NCI-H526 (cell line): ENCODE measurements at regions not wholly inside any gene's neighbourhood (a gene's known extent, or its start where the extent isn't known, plus 50 kb on each side); places are given as distances from the start of the nearest gene placed in this dataset.

Source experiments
- DNase-seq, 2 experiments: peaks; one replicate each; lab custom pipeline; 2025; lab: John Stamatoyannopoulos, UW

DNA sequence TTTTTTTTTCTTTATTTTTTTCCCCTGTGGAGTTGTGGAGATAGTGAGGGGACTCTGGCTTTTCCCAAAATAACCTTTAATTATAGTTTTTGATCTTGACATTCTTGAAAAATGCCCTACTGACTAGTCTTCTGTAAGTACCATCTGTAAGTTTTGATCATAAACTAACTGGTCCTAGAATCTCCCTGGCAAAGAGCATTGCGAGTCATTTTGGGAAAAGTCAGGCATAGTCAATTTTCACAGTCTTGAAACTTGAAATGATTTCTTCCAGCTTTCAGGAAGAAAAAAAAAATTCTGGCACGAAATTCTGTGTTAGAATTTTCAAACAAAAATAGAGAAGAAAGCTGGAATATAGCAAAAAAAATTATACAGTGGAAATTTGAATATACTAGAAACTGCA, 181.2 kb upstream of the SNX7 start:
- DNase-seq, result no peak

DNA sequence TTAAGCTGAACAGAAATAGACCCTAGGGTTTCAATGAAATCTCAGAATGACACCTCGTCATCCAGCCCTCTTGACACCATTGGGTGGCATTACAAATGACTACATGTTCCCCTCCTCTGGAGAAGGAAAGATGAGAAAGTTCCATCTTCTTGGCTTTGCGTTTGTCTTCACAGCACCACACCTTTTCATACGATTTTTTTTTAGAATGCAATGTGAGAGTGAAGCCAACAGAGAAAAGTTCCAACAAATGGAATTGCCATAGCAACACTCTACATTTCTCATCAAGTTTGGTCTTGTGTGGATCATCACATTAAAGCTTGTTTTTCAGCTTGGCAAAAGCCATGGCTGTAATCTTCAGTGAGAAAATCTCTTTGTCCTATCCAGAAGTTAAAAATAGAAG, 183.4 kb upstream of the SNX7 start:
- no peak for DNase-seq

DNA sequence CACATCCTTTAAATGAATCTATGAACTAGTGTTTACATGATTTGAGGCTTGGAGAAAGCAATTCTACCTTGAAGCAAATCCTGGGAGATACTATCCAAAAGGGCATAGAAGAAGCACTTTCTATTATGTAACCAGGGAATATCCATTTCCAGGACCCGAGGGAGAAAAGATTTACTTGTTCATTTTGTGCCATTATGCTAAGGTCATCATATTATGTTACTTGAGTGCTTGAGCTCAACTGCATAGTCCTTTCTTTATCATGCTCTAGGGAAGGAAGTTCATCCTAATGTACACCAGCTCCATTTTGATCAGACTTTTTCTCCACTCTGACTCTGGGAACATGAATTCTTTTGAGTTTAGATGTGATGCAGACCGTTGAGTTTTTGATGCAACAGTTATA, 188.6 kb upstream of the SNX7 start:
- DNase-seq, result no peak

DNA sequence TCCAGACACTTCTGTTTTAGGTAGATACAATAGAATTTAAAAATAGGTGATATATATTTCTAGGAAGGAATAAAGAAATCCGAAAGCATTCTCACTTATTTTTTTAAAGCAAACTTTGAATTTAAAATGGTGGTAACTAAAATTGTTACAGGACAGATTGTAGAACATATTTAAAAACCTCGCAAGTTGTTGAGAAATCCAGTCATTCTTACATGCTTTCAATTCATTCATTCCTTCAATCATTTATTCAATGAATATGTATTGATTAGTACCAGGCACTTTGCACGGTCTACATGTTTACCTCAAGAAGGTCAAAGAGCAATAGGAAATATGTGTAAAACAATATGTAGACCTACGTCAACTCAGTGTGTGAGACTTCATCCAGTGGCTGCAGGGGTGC, 189.9 kb upstream of the SNX7 start:
- DNase-seq, result no peak

DNA sequence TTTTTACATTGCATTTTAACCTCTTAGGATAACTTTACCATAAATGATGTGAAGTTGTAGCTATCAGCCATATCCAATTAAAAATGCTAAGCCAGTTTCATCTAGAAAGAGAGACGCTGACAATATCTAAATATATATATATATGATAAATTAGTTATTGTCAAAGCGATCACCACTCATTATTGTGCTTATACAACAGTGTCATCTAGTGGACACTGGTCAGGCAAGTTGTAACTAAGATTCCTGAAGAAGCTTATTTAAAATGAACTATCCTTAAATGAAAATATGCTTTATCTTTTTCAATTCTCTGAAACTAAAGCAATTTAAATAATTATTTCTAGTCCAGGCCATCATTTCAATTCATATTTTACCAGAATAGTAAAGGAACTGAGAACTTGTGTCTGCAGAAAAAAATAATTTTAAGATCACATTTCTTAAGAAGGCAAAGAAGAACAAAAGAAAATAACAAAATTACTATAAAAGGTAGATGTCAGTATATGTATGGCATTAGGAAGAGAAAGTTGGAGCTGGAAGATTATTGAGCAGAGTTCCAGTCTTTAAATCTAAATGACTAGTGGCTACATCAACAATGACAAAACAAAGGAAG, 193.3 kb upstream of the SNX7 start:
- peak; percentile 18 to 41 for DNase-seq

DNA sequence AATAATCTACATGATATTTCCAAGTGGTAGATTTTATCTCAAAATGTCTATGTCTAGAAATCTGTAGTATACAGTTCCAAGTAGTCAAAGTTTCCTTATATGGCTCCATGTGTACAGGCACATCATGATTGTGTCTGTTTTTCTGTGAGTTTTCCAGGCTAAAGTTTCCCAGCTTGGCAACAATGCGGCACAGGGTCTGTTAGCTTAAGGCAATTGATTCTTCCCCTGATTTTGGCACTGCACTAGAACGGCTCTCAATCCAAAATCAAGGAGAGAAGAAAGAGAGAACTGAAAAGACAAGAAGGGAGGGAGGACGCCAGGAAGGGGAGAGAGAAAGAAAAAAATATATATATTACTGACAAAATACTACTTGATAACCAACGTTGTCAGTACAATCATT, 193.9 kb upstream of the SNX7 start:
- no peak for DNase-seq

DNA sequence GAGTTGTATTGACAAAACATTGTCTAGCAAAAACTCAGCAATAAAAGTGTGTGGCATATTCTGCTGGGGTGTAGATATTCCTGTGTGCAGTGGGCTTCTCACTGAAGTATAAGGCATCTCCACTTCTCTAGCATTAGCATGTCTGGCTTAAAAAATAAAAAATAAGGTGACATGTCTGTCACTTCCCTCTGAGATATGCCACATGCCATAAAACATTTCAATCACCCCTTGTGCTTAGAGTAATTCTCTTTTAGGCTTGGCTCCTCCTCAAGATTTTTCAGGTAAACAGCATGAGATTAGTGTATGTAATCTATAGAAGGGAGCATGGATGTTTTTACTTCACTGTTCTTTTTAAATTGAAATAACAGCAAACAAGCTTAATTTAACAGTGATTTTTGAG, 194.4 kb upstream of the SNX7 start:
- no peak for DNase-seq

DNA sequence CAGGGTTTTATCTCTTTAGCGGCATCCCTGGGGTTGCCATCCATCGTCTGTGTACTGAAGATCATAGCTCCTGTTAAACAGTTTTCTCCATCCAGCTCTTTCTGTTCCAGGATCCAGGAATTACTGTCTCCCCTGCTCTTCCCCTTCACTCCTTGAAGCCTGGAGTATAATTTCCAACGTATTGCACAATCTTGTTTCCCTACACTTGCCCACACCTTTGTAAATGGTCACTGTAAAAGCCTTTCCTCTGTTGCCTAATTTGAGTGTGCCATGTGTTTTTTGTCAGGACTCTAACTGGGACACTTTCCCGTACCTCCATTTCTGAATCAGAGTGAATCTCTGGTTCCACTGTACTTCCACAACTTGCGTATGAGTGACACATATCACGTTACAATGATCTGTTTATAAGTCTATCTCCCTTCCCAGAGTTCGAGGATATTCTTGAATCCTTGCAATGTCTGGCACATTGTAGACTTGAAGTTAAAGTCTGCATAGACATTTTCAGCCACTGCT, 199.6 kb upstream of the SNX7 start:
- no peak for DNase-seq

DNA sequence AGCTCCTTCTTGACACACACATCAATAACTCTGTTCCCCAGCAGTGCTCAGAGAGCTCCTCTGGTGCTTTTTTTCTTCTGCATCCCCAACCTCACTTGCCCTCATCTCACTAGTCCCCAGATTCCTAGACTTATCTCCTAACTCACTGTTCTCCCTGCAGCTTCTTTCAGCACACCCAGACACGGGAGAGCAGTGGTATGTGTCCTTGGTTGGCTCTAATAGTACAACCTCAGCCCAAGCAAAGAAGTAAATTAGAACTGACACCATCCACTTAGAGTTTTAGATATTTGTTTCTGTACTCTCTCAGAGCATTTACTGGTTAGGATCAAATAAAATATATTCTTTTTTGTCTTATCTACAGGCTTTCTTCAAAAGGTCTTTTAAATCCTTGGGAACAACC, 201.4 kb upstream of the SNX7 start:
- DNase-seq, result no peak

DNA sequence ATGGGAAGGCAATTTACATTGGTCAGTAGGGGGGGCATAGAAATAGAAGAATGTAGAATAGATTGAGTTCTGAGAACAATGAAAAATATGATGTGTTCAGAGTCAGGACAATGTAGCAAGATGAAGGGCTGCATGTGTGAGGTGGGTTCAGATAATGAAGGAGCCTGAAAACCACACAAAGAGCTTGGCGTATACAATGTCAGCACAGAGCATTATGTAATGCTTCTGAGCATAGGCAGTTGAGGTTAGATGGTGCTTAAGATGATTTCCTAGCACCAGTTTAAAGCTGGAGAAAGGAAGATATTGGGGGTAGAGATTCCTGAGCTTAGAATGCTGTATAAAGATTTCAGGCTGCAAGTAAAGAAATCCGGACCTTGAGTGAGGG, 202.0 kb upstream of the SNX7 start:
- no peak for DNase-seq

DNA sequence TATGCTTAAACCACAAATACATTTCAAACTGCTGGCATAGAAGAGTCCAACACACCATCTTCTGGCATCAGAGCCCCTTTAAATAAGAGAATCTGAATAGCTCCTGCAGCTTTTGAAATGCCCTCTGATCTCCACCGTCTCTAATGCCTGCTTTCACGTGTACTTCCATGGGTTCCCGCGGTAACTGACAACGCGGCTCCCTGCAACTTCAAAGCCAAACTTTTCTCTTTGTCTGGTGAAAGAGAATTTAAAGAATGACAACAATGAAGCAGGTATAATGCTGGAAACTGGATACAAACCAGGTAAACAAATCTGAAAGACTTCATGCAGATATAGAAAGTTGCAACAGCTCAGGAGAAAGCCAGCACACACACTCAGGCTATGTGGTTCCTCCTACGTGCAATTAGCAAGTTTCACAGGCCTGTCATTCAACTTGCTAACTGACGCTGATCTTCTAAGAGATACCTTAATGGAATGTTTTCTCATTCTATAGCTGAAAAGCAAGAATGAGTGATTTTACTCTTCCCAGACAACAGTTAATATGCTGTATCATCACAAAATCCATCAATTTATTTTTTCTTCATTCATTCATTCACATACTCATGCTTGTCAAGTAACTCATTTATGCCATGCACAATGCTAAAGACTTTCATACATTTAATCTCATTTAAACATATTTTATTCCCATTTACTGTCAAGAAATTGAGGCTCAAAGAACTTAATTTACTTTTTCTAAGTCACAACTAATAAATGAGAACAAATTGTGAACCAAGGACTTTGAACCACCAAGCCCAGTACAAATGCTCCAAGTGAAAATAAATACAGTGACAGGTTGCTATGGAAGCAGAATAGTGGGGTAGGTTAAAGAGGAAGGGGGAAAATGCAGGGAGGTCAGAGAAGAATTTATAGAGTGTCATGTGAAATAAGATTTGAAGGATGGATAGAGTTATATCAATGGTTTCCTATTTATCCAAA, 202.7 kb upstream of the SNX7 start:
- no peak for DNase-seq

DNA sequence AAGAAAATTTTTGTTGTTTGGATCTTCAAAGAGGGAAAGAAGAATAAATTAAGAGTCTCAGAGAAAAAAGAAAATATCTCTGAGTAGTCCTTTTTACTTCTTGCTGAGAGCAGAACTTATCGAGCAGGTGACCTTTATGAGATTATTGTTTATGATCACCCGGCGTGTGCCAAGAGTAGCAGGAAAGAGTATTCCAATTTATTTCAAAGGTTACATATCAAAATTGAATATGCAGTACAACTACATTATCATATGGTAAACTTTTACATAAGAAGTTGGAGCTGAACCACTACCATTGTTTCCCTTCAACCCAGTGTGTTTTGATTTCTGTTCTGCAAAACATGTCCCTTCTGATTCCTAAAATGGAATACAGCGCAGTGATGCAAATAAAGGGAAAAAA, 204.3 kb upstream of the SNX7 start:
- no peak for DNase-seq

DNA sequence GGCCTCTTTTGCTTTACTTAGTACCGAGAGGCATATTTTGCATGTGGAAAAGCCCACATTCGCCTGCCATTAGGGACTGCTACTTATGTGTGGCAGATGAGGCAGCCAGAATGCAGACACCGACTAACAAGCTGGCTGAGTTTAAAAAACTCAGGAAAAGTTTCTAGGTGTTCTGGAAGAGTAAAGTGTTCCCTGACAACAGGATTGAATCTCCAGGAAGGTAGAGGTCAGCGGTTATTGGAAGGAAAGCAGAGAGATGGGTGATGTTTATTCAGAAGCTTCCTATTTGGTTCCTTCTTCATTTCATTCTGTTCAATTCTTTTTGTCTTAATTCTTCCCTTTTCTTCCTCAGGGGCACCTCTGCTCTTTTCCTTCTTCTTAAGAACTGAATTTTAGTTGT, 206.9 kb upstream of the SNX7 start:
- DNase-seq, result no peak

DNA sequence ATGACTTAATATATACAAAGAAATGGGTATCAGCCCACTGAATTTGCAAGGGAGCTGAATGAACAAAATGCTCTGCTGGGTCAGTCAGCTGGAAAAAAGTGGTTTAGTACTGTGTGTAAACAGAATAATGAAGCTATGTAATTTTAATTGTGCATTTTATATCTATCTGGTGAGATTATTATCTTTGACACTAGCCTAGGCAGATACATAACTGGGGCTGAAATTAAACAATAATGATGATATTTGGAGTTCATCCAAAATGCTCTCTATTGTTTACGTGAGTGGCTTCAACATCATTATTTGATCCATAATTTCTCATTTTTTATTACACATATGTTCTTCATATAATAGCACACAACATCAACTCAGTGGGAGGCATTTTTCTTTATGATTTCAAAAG, 208.5 kb upstream of the SNX7 start:
- no peak for DNase-seq

DNA sequence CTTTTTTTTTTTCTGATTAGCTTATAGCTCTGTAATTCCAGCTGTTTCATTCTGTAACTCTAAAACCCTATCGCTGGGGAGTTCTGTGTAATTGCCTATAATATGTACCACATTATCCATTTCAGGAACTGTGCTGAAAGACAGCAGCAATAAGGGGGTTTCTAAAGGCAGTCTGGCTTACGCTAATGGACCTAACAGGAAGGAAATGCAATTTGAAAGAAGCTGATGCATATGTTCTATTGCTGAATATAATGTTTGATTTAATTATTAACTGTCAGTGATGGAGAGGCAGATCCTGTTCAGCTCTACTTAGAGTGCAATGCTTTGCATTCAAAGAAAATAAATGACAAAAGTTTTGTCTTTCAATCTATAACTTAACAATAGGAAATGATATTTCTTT, 209.4 kb upstream of the SNX7 start:
- DNase-seq, result no peak

DNA sequence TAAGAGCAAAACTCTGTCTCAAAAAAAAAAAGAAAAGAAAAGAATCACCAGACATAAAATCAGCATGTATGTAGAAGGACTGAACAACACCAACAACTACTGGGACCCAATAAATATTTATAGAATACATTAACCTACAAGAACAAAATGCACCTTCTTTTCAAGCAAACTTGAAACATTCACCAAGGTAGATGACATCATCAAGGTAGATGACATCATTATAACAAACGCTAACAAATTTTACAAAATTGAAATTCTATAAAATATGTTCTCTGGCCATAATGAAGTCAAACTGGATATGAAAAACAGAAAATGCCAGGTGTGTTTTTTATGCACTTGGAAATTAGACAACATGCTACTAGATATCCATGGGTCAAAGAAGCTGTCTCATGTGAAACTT, 220.2 kb upstream of the SNX7 start:
- no peak for DNase-seq

DNA sequence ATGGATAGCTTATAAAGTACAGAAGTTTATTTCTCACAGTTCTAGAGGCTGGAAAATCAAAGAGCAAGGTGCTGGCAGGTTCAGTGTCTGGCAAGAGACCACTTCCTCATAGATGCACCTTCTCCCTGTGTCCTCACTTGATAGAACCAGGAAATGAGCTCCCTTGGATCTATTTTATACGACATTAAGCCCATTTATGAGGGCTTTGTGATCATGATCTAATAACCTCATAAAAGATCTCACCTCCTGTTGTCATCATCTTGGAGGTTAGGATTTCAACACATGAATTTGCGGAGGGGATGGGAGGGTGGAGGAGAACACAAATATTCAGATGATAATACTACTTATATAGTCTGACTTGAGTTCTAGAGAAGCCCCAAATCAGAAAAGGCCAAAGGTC, 222.1 kb upstream of the SNX7 start:
- DNase-seq, result no peak

DNA sequence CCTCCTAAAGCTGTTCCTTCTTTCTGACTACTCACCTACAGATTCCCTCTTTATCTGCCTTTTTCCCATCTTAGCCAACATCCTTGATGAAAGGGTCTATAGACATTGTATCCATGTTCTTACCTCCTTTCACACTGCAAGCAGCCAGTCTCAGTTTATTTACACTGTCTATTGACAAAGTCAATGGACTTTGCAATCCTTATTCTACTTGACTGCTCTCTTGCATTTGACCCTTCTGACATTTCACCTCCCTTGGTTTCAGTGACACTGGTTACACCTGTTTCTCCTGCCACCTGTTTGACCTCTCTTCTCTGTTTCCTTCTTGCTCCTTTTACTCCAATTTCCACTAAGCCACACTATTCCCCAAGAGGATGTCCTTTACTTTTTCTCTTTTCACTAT, 224.0 kb upstream of the SNX7 start:
- DNase-seq, result no peak

DNA sequence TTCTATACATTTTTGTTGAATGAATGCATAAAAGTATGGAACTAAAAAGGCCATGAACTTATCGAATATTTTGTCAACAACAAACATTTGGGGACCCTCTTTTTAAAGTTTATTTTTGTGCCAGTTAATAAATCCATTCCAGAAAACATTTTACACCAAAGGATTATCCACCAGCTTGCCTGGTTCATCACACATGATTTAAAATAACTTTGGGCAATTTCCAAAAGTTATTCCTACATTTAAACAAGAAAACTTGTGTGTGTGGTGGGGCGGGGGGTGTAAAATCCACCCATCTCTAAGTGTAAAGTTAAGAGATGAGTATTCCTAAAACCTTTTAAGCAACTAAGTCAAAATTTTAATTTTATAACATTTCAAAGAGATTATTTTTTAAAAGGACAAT, 224.5 kb upstream of the SNX7 start:
- no peak for DNase-seq

DNA sequence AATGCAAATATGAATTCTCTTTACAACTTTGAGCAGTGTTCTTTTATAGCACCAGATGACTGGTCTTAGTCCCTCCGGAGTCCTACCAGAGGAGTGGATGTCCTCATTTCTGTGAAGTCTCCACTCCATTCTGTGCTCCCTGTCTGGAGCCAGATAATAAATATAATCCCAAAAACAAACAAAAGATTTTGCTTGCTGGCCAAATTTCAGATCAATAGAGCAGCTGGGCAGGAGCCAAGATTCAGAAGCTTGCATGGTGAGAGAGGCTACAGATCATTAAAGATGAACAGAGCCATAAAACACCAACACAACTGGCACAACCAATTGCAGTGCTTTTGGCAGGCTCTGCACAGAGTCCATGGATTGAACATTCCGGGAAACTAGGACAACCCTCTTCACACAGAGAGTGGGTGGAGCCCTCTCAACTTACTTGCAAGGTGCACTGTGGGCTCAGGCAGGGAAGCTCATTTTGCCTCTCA, 231.5 kb upstream of the SNX7 start:
- DNase-seq, result no peak

DNA sequence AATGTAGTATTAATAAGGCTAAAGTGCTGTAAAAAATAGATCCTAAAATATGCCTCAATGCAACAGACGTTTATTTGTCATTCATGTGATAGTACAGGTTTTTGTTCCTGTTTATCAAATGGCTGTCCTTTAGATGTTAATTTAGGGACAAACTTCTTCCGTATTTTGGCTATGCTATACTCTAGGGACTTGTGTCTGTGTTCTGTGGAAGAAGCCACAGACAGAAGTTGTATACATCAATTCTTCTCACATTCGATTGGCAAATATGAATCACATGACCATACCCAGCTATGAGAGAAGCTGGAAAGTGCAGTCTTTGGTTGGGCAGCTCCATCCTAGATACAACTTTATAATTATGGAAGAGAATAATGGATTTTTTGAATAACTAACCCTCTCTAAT, 232.7 kb upstream of the SNX7 start:
- DNase-seq, result no peak

DNA sequence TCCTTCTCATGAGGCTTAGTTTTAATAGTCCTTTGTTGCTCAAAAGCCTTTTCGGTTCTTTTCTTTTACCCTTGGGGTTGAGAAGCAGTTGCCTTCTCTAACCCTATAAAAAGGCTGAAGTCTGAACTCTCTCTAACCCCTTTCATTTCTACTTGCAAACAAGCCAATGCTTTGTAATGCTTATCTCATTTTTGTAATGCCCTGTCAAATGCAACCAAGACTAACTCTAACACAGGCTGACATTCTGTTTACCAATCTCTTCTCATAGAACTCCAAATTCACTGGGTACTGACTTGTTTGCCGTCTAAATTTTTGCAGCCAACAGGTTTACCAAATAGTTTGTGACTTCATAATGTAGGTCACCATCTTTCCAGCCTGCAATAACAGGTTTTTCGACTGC, 233.9 kb upstream of the SNX7 start:
- no peak for DNase-seq

DNA sequence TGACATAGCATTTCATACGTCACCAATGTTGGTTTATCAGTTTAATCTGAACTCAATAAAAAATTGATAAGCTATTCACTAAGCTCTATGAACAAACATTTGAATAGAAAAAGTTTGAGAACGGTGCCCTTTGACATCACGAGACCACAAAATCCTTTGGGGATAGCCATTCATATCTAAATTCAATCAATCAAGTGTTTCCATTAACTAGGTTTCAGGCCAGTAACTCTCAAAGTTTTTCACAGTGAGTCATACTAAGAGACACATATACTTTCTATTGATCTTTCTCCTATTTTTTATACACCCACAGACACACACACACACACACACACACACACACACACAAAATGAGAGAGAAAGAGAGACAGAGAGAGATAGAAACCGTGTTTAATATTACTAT, 235.4 kb upstream of the SNX7 start:
- DNase-seq, result no peak
